ENCODE measurements at regions not wholly inside any gene's neighbourhood (a gene's known extent, or its start where the extent isn't known, plus 50 kb on each side); places are given as distances from the start of the nearest gene placed in this dataset.
"Not testable (repeated sequence)": the region's sequence is repeated elsewhere in the genome, so short reads cannot be mapped to it uniquely, and the experiment has no call there.

- no peak for DNase-seq
- Mint-ChIP-seq H3K9me3 (peaks cover 0 to 2% (median 0%) of the 10 kb centered on the region in 6 donors), H3K27me3 (ENCODE audit: low read depth in 3 of 3) (peaks cover 0 to 3% (median 2%) of the 10 kb centered on the region in 3 donors), H3K36me3 (no peaks in the 10 kb centered on the region), H3K27ac (no peak overlapping the region), H3K4me1 (no peaks in the 10 kb centered on the region), H3K4me3 (no peak overlapping the region)
These were observed 651.8 kb downstream of the LMO4 start for GRCh38 chr1:87980494-87980893.

GRCh38 chr1:87981386-87981785 is 652.7 kb downstream of the LMO4 start:
- H3K36me3 Mint-ChIP-seq = no peaks in the 10 kb centered on the region
- no peaks in the 10 kb centered on the region for H3K4me1 Mint-ChIP-seq
- H3K27ac Mint-ChIP-seq = no peak overlapping the region
- peaks cover 0 to 5% (median 2%) of the 10 kb centered on the region in 3 donors for H3K27me3 Mint-ChIP-seq (ENCODE audit: low read depth in 3 of 3)
- no peak overlapping the region for H3K4me3 Mint-ChIP-seq
- H3K9me3 Mint-ChIP-seq = peaks cover 0 to 2% (median 0%) of the 10 kb centered on the region in 6 donors
- DNase-seq = no peak

- peaks cover 0 to 5% (median 2%) of the 10 kb centered on the region in 3 donors for H3K27me3 Mint-ChIP-seq (ENCODE audit: low read depth in 3 of 3)
- no peaks in the 10 kb centered on the region for H3K4me1 Mint-ChIP-seq
- DNase-seq = no peak
- no peak overlapping the region for H3K4me3 Mint-ChIP-seq
- H3K36me3 Mint-ChIP-seq = no peaks in the 10 kb centered on the region
- H3K9me3 Mint-ChIP-seq = peaks cover 0 to 2% (median 0%) of the 10 kb centered on the region in 6 donors
- H3K27ac Mint-ChIP-seq = no peak overlapping the region
These were observed 653.1 kb downstream of the LMO4 start for GRCh38 chr1:87981810-87982209.

- Mint-ChIP-seq H3K27me3 (ENCODE audit: low read depth in 3 of 3) (peaks cover 0 to 5% (median 2%) of the 10 kb centered on the region in 3 donors), H3K27ac (no peak overlapping the region), H3K9me3 (peaks cover 0 to 2% (median 0%) of the 10 kb centered on the region in 6 donors), H3K36me3 (no peaks in the 10 kb centered on the region), H3K4me1 (no peaks in the 10 kb centered on the region), H3K4me3 (no peak overlapping the region)
- DNase-seq = no peak
These were observed 655.2 kb downstream of the LMO4 start for GRCh38 chr1:87983841-87984240.

GRCh38 chr1:87985071-87985470 is 656.4 kb downstream of the LMO4 start:
- H3K27me3 Mint-ChIP-seq (ENCODE audit: low read depth in 3 of 3) = peaks cover 0 to 8% (median 0%) of the 10 kb centered on the region in 3 donors
- H3K4me3 Mint-ChIP-seq = no peak overlapping the region
- H3K4me1 Mint-ChIP-seq = no peaks in the 10 kb centered on the region
- H3K36me3 Mint-ChIP-seq = no peaks in the 10 kb centered on the region
- H3K9me3 Mint-ChIP-seq = peaks cover 0 to 3% (median 0%) of the 10 kb centered on the region in 6 donors
- H3K27ac Mint-ChIP-seq = no peak overlapping the region
- no peak for DNase-seq

GRCh38 chr1:87986130-87986866 is 657.6 kb downstream of the LMO4 start:
- H3K27me3 Mint-ChIP-seq (ENCODE audit: low read depth in 3 of 3) = peaks cover 0 to 8% (median 0%) of the 10 kb centered on the region in 3 donors
- H3K4me1 Mint-ChIP-seq = no peaks in the 10 kb centered on the region
- H3K4me3 Mint-ChIP-seq = no peak overlapping the region
- H3K9me3 Mint-ChIP-seq = peaks cover 0 to 3% (median 0%) of the 10 kb centered on the region in 6 donors
- H3K27ac Mint-ChIP-seq = no peak overlapping the region
- DNase-seq = no peak
- no peaks in the 10 kb centered on the region for H3K36me3 Mint-ChIP-seq

GRCh38 chr1:87989346-87989745 is 660.7 kb downstream of the LMO4 start:
- H3K36me3 Mint-ChIP-seq = no peaks in the 10 kb centered on the region
- peaks cover 0 to 6% (median 3%) of the 10 kb centered on the region in 3 donors for H3K27me3 Mint-ChIP-seq (ENCODE audit: low read depth in 3 of 3)
- H3K9me3 Mint-ChIP-seq = peaks cover 0 to 2% (median 0%) of the 10 kb centered on the region in 6 donors
- DNase-seq = no peak
- H3K4me1 Mint-ChIP-seq = no peaks in the 10 kb centered on the region
- H3K4me3 Mint-ChIP-seq = no peak overlapping the region
- H3K27ac Mint-ChIP-seq = no peak overlapping the region

GRCh38 chr1:87992536-87992935 is 663.9 kb downstream of the LMO4 start:
- not testable (repeated sequence) for H3K4me3 Mint-ChIP-seq; H3K4me1 Mint-ChIP-seq; H3K9me3 Mint-ChIP-seq; H3K27ac Mint-ChIP-seq; DNase-seq; H3K36me3 Mint-ChIP-seq; H3K27me3 Mint-ChIP-seq (ENCODE audit: low read depth in 3 of 3)

- Mint-ChIP-seq H3K36me3 (no peaks in the 10 kb centered on the region), H3K27me3 (ENCODE audit: low read depth in 3 of 3) (peaks cover 3 to 6% (median 5%) of the 10 kb centered on the region in 3 donors), H3K4me1 (no peaks in the 10 kb centered on the region), H3K4me3 (no peak overlapping the region), H3K27ac (no peak overlapping the region), H3K9me3 (peaks cover 0 to 2% (median 0%) of the 10 kb centered on the region in 6 donors)
- no peak for DNase-seq
These were observed 664.4 kb downstream of the LMO4 start for GRCh38 chr1:87993051-87993450.

- Mint-ChIP-seq H3K27me3 (ENCODE audit: low read depth in 3 of 3) (peaks cover 1 to 5% (median 5%) of the 10 kb centered on the region in 3 donors), H3K4me1 (no peaks in the 10 kb centered on the region)
These were observed 671.2 kb downstream of the LMO4 start for GRCh38 chr1:87999852-88000251.

GRCh38 chr1:88001460-88001859 is 672.8 kb downstream of the LMO4 start:
- no peaks in the 10 kb centered on the region for H3K4me1 Mint-ChIP-seq
- peaks cover 0 to 5% (median 1%) of the 10 kb centered on the region in 3 donors for H3K27me3 Mint-ChIP-seq (ENCODE audit: low read depth in 3 of 3)
- no peak overlapping the region for H3K4me3 Mint-ChIP-seq
- no peaks in the 10 kb centered on the region for H3K36me3 Mint-ChIP-seq
- H3K27ac Mint-ChIP-seq = no peak overlapping the region
- no peak for DNase-seq
- no peaks in the 10 kb centered on the region for H3K9me3 Mint-ChIP-seq

More at GRCh38 chr1:87999852-88000251, 671.2 kb downstream of the LMO4 start:
- Mint-ChIP-seq H3K4me3 (no peak overlapping the region), H3K36me3 (no peaks in the 10 kb centered on the region), H3K27ac (no peak overlapping the region), H3K9me3 (no peaks in the 10 kb centered on the region)
- DNase-seq = no peak

- Mint-ChIP-seq H3K36me3 (no peaks in the 10 kb centered on the region), H3K9me3 (no peaks in the 10 kb centered on the region), H3K4me3 (no peak overlapping the region), H3K4me1 (no peaks in the 10 kb centered on the region), H3K27me3 (ENCODE audit: low read depth in 3 of 3) (peaks cover 1 to 4% (median 2%) of the 10 kb centered on the region in 3 donors), H3K27ac (no peak overlapping the region)
- DNase-seq = no peak
These were observed 674.6 kb downstream of the LMO4 start for GRCh38 chr1:88003255-88003654.

- no peak for DNase-seq
- H3K4me1 Mint-ChIP-seq = no peaks in the 10 kb centered on the region
- no peaks in the 10 kb centered on the region for H3K36me3 Mint-ChIP-seq
- H3K27ac Mint-ChIP-seq = no peak overlapping the region
- no peaks in the 10 kb centered on the region for H3K9me3 Mint-ChIP-seq
- peaks cover 0 to 2% (median 0%) of the 10 kb centered on the region in 3 donors for H3K27me3 Mint-ChIP-seq (ENCODE audit: low read depth in 3 of 3)
- H3K4me3 Mint-ChIP-seq = no peak overlapping the region
These were observed 674.2 kb upstream of the PKN2 start for GRCh38 chr1:88009916-88010315.

- Mint-ChIP-seq H3K27ac (no peak overlapping the region), H3K4me3 (no peak overlapping the region), H3K27me3 (ENCODE audit: low read depth in 3 of 3) (peaks cover 0 to 2% (median under 1%) of the 10 kb centered on the region in 3 donors), H3K36me3 (no peaks in the 10 kb centered on the region), H3K9me3 (peaks cover 0 to under 1% (median 0%) of the 10 kb centered on the region in 6 donors), H3K4me1 (no peaks in the 10 kb centered on the region)
- DNase-seq = no peak
These were observed 670.6 kb upstream of the PKN2 start for GRCh38 chr1:88013485-88013884.

GRCh38 chr1:88014131-88014530 is 669.9 kb upstream of the PKN2 start:
- H3K9me3 Mint-ChIP-seq = peaks cover 0 to 2% (median 0%) of the 10 kb centered on the region in 6 donors
- DNase-seq = no peak
- H3K4me3 Mint-ChIP-seq = no peak overlapping the region
- H3K27me3 Mint-ChIP-seq (ENCODE audit: low read depth in 3 of 3) = peaks cover 0 to 2% (median 2%) of the 10 kb centered on the region in 3 donors
- H3K4me1 Mint-ChIP-seq = no peaks in the 10 kb centered on the region
- no peaks in the 10 kb centered on the region for H3K36me3 Mint-ChIP-seq
- H3K27ac Mint-ChIP-seq = no peak overlapping the region

Measured in immature natural killer cell (primary cell).